NCI-H82 treated with DMSO at 0.1 percent for 48 hours (cell line): ENCODE measurements at regions not wholly inside any gene's neighbourhood (a gene's known extent, or its start where the extent isn't known, plus 50 kb on each side); places are given as distances from the start of the nearest gene placed in this dataset.

Experiments used
- DNase-seq: peaks from one replicate; lab custom pipeline; 2025; ENCODE audit not compliant: unreplicated experiment; lab: John Stamatoyannopoulos, UW

GRCh38 chr18:22355598-22355997 is 62.1 kb downstream of the CTAGE1 start:
- no peak for DNase-seq

DNA sequence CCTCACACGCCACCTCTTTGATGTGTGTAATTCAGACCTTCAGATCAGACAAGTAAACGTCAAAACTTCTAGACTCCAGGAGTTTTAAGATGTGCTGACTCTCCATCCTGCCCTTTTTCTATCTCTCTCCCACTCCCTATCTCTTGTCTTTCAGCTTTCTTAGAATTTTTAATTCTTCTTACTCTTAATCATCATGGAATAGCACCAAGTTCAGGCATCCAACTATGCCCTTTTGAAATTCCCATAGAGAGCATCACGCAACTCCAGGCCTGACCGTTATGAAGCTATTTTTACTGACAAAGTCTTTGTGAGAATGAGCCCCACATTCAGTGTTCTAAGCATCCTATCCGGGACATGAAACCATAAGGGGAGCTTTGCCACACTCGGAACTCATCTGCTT is 62.6 kb downstream of the CTAGE1 start:
- DNase-seq: no peak

- DNase-seq: no peak
These were observed 67.7 kb downstream of the CTAGE1 start for GRCh38 chr18:22349966-22350365.

GRCh38 chr18:22349317-22349898 is 68.3 kb downstream of the CTAGE1 start:
- no peak for DNase-seq

- no peak for DNase-seq
These were observed 69.0 kb downstream of the CTAGE1 start for GRCh38 chr18:22348521-22349316.

- DNase-seq: no peak
These were observed 69.9 kb downstream of the CTAGE1 start for GRCh38 chr18:22347606-22348511.

- DNase-seq: no peak
These were observed 70.6 kb downstream of the CTAGE1 start for GRCh38 chr18:22346953-22347605.

DNA sequence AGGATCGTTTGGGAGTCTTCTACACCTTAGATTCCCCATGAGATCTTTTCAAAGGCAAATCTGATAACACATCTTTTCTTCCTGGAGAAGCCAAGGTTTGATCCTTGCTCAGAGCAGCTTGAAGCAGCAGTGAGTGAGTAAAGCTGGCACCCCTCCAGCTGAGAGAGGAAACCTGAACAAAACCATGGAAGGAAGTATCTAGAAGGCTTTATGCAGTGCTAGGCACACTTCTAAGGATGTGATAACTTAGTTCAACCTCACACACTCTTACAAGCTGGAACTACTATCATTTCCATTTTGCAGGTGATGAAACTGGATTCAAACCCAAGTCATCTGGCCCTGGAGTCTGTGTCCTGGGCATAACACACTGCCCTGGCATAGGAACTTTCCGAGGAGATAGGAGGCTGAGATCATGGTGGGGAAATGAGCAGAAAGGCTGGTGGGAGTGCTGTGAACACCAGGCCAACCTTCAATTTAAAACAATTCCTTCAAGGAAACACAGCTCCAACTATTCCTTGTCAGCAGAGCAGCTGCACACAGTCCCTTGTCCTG is 71.2 kb downstream of the CTAGE1 start:
- DNase-seq: no peak

DNA sequence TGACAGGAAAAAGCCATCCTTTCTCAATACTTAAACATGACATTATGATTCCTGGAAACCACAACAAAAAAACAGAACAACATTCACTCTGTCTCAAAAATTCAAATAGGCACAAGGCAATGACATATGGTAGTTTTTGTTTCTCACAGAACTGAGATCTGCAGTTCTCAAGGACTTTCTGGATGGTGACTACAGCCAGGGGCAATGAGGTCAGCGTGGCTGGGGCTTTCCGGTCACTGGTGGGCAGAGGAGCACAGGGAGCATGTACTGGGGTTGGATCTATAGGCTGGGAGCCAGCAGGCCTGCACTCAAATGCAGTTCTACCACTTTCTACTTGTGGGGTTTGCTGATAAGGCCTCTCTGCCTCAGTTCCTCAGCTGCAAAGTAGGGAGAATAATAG is 72.0 kb downstream of the CTAGE1 start:
- no peak for DNase-seq

- peak; percentile 6 for DNase-seq
These were observed 72.6 kb downstream of the CTAGE1 start for GRCh38 chr18:22344908-22345670.

DNA sequence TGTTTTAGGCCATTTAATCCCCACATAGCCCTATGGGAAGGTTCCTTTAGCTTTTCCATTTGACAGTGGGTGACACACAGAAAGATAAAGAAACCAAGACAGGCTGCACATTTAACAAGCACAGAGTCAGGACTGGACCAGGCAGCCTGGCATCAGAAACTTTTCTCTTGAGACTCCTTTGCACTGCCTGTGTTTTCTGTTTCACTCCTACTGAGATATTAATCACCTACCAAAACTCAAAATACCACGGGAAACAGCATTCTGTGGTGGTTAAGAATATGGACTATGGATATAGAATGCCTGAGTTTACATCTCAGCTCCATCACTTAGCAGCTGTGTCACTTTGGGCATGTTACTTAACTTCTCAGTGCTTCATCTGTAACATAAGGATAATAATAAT is 73.3 kb downstream of the CTAGE1 start:
- DNase-seq: no peak

DNA sequence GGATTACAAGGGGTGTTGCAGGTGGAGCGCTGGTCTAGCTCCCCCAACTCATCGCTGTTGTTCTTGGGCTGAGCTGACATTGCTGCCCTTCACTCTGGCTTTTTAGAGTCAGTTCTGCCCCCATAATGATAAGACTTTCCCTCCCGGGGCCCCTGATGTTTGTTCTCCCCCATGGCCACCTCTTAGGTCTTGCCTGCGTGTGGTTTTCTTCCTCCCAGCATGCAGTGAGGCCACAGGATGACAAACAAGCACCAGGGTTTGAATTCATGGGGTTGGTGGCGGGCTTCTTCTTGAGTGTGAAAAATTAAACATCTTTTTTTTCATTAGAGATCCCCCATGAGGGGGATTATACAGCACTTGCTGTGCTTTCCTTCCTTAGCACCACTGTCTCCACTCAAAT is 74.1 kb downstream of the CTAGE1 start:
- no peak for DNase-seq

GRCh38 chr18:22342625-22343024 is 75.1 kb downstream of the CTAGE1 start:
- no peak for DNase-seq

- no peak for DNase-seq
These were observed 77.4 kb downstream of the CTAGE1 start for GRCh38 chr18:22340331-22340730.

- no peak for DNase-seq
These were observed 77.8 kb downstream of the CTAGE1 start for GRCh38 chr18:22339913-22340312.

DNA sequence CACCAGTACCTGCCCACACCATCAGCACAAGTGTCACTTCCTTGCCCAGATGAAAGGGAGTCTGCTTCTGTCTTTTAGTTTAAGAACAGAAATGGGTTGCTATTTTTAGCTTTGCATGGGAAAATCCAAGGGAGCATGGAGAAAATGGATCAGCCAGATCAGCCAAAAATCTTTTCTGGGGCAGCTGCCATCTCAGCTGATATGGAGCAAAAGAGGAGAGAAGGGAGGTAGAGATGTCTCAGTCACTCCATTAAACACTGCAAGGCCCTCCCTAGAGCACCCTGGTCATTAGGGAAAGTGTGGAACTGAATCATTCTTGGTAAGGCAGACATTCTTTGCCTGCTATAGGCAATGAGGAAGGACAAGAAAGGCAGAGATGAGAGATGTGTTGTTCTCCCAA is 79.9 kb downstream of the CTAGE1 start:
- no peak for DNase-seq

DNA sequence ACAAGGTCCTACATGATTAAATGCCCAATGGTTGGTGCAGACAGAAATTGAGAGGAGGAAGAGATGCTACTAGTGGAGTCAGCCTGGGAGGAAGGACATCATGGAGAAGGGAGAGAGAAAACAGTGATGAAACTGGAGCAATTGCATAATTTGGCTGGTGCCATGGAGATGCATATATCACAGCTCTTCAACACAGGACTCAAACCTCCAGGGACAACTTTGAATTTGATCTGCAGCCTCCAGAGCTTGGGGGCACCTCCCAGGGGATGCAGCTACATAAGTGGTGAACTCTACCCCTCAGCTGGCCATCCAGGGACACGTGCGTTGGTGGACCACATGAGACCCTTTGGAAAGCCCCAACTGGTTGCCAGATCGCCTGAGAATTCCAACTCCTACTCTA is 80.4 kb downstream of the CTAGE1 start:
- no peak for DNase-seq

GRCh38 chr18:22336406-22336805 is 81.3 kb downstream of the CTAGE1 start:
- no peak for DNase-seq

DNA sequence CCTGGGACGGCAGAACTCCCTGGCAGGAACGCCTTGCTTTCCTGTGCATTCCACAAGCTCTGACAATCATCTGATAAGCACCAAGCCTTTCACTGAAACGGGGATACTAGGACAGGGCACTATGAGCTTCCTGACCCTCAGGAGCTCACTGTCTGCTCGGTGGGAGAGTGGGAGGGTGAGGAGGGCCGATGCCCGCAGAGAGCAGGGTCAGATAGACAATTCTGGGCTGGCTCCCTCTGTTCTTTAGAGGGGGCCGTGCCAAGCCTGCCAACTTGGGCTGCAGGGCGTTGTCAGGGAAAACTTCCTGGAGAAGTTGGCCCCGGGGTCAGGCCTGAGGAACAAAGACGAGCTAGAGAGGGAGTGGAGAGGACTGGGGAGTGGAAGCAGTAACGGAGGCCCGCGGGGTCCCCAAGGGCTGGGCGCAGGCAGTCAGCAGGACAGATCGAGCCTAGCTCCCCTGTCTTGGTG is 82.0 kb downstream of the CTAGE1 start:
- no peak for DNase-seq

DNA sequence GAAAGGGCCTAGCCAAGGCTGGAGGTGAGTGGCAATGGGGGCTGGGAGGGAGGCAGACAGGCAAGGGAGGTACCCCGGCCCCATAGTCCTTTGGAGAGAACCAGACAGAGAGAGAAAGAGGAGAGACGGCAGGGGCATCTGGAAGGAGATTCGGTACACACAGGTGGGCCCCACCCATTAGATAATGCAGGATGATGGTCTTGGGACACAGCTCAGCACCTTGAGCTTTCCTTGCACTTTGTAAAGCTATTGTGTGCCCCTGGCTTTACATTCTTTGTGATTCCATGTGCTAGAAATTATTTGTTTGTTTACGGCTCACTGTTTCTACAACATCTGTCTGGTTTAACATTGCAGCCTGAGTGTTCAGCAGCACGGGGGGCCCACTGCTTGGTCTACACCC is 83.1 kb downstream of the CTAGE1 start:
- no peak for DNase-seq
